ENCODE measurements at regions not wholly inside any gene's neighbourhood (a gene's known extent, or its start where the extent isn't known, plus 50 kb on each side); places are given as distances from the start of the nearest gene placed in this dataset.
"Not testable (repeated sequence)": the region's sequence is repeated elsewhere in the genome, so short reads cannot be mapped to it uniquely, and the experiment has no call there.

DNA sequence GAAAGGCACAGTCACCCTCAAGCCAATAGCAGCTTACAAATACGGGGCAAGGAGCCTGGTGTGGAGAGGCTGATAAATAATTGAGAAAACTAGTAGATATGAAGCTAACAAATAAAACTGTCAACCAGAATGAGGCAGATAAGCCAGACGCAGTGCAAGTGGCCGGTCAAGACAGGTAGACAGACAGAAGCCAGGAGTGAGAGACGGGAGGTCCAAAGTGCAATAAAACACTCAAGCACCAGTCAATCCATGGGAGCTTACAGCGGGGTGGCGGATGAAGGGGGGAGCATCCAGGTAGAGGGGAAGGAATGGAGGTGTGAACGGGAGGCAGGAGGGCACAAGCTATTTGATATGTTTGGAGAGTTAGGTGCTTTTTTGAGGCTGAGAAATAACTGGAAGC is 193.1 kb downstream of the FOXD4L6 start:
- Histone ChIP-seq H3K9me3 (ENCODE audit: control insufficient read depth in 3 of 3, low read length in 3 of 3) (peaks cover 4 to 20% (median 10%) of the 10 kb centered on the region in 3 donors), H3K9ac (ENCODE audit: low read depth in 1 of 3, low read length in 3 of 3) (no peak overlapping the region), H3K4me1 (ENCODE audit: control insufficient read depth in 3 of 3, insufficient read depth in 3 of 3, low read length in 3 of 3) (no peaks in the 10 kb centered on the region), H3K4me3 (ENCODE audit: low read length in 3 of 3) (no peak overlapping the region), H3K27me3 (ENCODE audit: control insufficient read depth in 3 of 3, insufficient read depth in 3 of 3, low read length in 3 of 3) (no peaks in the 10 kb centered on the region), H3K36me3 (ENCODE audit: control insufficient read depth in 3 of 3, insufficient read depth in 3 of 3, low read length in 3 of 3) (peaks cover 0 to 2% (median 0%) of the 10 kb centered on the region in 3 donors), H3K27ac (ENCODE audit: low read depth, low read length) (no peak overlapping the region)

DNA sequence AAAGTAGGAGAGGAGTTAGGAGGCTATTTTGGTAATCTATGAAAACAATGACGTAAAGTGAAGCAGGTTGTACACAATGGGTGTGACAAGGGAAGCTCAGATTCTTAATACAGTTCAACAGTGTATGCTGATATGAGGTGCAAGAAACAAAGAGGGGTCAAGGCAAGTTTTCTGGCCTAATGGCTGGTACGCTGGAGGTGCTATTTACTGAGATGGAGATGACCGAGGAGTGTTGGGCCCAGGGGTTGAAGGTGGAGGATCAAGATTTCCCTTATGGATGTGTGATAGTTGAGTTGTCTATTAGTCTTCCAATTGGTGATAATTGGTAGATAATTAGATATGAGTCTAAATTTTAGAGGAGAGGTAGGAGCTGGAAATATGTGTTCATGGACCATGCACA is 194.0 kb downstream of the FOXD4L6 start:
- H3K4me3 ChIP-seq (ENCODE audit: low read length in 3 of 3) = peak overlapping the region in 1 of 3 donors; percentile 20
- H3K9ac ChIP-seq (ENCODE audit: low read depth in 1 of 3, low read length in 3 of 3) = not testable (repeated sequence)
- H3K9me3 ChIP-seq (ENCODE audit: control insufficient read depth in 3 of 3, low read length in 3 of 3) = peaks cover 4 to 20% (median 10%) of the 10 kb centered on the region in 3 donors

DNA sequence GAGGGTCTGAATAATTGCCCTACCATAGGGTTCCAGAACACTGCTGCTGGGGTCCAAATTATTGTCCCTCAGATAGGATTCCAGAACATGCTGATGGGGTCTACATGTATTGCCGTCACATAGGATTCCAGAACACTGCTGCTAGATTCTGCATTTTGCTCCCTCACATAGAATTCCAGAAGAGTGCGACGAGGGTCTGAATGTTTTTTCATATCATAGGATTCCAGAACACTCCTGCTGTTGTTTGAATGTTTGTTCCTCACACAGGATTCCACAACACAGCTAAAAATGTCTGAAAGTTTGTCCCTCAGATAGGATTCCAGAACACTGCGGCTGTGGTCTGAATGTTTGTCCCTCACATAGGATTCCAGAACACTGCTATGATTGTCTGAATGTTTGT is 198.1 kb downstream of the FOXD4L6 start:
- H3K4me1 ChIP-seq (ENCODE audit: control insufficient read depth in 3 of 3, insufficient read depth in 3 of 3, low read length in 3 of 3); H3K27ac ChIP-seq (ENCODE audit: low read depth, low read length); H3K36me3 ChIP-seq (ENCODE audit: control insufficient read depth in 3 of 3, insufficient read depth in 3 of 3, low read length in 3 of 3); H3K9ac ChIP-seq (ENCODE audit: low read depth in 1 of 3, low read length in 3 of 3); H3K27me3 ChIP-seq (ENCODE audit: control insufficient read depth in 3 of 3, insufficient read depth in 3 of 3, low read length in 3 of 3): not testable (repeated sequence)
- peaks cover 22 to 54% (median 25%) of the 10 kb centered on the region in 3 donors for H3K9me3 ChIP-seq (ENCODE audit: control insufficient read depth in 3 of 3, low read length in 3 of 3)
- H3K4me3 ChIP-seq (ENCODE audit: low read length in 3 of 3) = peak overlapping the region in 1 of 3 donors; percentile 2

More for the DNA sequence above, 194.0 kb downstream of the FOXD4L6 start:
- H3K36me3 ChIP-seq (ENCODE audit: control insufficient read depth in 3 of 3, insufficient read depth in 3 of 3, low read length in 3 of 3); H3K4me1 ChIP-seq (ENCODE audit: control insufficient read depth in 3 of 3, insufficient read depth in 3 of 3, low read length in 3 of 3); H3K27ac ChIP-seq (ENCODE audit: low read depth, low read length); H3K27me3 ChIP-seq (ENCODE audit: control insufficient read depth in 3 of 3, insufficient read depth in 3 of 3, low read length in 3 of 3): not testable (repeated sequence)

DNA sequence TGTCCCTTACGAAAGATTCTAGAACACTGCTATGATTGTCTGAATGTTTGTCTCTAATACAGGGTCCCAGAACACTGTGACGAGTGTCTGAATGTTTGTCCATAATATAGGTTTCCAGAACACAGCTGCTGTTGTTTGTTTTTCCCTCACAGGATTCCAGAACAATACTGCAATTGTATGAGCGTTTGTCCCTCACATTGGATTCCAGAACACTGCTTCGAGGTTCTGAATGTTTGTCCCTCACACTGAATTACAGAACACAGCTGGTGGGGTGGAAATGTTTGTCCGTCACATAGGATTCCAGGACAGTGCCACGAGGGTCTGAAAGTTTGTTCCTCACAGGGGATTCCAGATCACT is 199.0 kb downstream of the FOXD4L6 start:
- H3K9me3 ChIP-seq (ENCODE audit: control insufficient read depth in 3 of 3, low read length in 3 of 3) = peaks cover 22 to 59% (median 27%) of the 10 kb centered on the region in 3 donors
- H3K4me3 ChIP-seq (ENCODE audit: low read length in 3 of 3) = not testable (repeated sequence)

DNA sequence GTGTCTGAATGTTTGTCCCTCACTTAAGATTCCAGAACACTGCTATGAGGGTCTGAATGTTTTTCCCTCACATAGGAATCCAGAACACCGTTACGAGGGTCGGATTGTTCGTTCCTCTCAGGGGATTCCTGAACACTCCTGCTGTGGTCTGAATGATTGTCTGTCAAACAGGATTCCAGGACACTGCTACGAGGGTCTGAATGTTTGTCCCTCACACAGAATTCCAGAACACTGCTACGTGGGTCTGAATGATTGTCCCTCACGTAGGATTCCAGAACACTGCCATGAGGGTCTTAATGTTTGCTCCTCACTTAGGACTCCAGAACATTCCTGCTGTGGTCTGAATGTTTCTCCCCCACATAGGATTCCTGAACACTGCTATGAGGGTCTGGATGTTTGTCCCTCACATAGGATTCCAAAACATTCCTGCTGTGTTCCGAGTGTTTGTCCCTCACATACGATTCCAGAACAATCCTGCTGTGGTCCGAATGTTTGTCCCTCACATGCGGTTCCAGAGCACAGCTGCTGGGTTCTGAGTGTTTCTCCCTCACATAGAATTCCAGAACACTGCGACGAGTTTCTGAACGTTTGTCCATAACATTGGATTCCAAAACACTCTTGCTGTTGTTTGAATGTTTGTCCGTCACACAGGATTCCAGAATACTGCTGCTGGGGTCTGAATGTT is 199.5 kb downstream of the FOXD4L6 start:
- no peak overlapping the region for H3K4me3 ChIP-seq (ENCODE audit: low read length in 3 of 3)
- peaks cover 22 to 61% (median 28%) of the 10 kb centered on the region in 3 donors for H3K9me3 ChIP-seq (ENCODE audit: control insufficient read depth in 3 of 3, low read length in 3 of 3)
- no peaks in the 10 kb centered on the region for H3K36me3 ChIP-seq (ENCODE audit: control insufficient read depth in 3 of 3, insufficient read depth in 3 of 3, low read length in 3 of 3)
- H3K27ac ChIP-seq (ENCODE audit: low read depth, low read length) = no peak overlapping the region
- H3K27me3 ChIP-seq (ENCODE audit: control insufficient read depth in 3 of 3, insufficient read depth in 3 of 3, low read length in 3 of 3) = no peaks in the 10 kb centered on the region
- H3K9ac ChIP-seq (ENCODE audit: low read depth in 1 of 3, low read length in 3 of 3) = no peak overlapping the region
- H3K4me1 ChIP-seq (ENCODE audit: control insufficient read depth in 3 of 3, insufficient read depth in 3 of 3, low read length in 3 of 3) = no peaks in the 10 kb centered on the region

More for the DNA sequence above, 199.0 kb downstream of the FOXD4L6 start:
- H3K9ac ChIP-seq (ENCODE audit: low read depth in 1 of 3, low read length in 3 of 3); H3K27me3 ChIP-seq (ENCODE audit: control insufficient read depth in 3 of 3, insufficient read depth in 3 of 3, low read length in 3 of 3); H3K4me1 ChIP-seq (ENCODE audit: control insufficient read depth in 3 of 3, insufficient read depth in 3 of 3, low read length in 3 of 3); H3K36me3 ChIP-seq (ENCODE audit: control insufficient read depth in 3 of 3, insufficient read depth in 3 of 3, low read length in 3 of 3); H3K27ac ChIP-seq (ENCODE audit: low read depth, low read length): not testable (repeated sequence)

DNA sequence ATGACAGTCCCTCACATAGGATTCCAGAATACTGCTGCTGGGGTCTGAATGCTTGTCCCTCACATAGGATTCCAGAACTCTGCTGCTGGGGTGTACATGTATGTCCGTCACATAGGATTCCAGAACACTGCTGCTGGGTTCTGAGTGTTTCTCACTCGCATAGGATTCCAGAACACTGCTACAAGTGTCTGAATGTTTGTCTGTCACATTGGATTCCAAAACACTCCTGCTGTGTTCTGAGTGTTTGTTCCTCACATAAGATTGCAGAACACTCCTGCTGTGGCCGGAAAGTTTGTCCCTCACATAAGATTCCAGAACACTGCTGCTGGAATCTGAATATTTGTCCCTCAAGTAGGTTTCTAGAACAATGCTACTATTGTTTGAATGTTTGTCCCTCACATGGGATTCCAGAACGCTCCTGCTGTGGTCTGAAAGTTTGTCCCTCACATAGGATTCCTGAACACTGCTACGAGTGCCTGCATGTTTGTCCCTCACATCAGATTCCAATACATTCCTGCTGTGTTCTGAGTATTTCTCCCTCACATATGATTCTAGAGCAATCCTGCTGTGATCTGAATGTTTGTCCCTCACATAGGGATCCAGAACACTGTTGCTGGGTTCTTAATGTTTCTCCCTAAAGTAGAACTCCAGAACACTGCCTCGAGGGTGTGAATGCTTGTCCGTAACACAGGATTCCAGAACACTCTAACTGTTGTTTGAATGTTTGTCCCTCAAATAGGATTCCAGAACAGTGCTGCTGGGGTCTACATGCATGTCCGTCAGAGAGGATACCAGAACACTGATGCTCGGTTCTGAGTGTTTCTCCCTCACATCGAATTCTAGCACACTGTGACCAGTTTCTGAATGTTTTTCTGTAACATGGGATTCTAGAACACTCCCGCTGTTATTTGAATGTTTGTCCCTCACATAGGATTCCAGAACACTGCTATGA is 200.4 kb downstream of the FOXD4L6 start:
- Histone ChIP-seq H3K4me3 (ENCODE audit: low read length in 3 of 3) (peak overlapping the region in 1 of 3 donors; percentile 6), H3K9ac (ENCODE audit: low read depth in 1 of 3, low read length in 3 of 3) (no peak overlapping the region), H3K36me3 (ENCODE audit: control insufficient read depth in 3 of 3, insufficient read depth in 3 of 3, low read length in 3 of 3) (no peaks in the 10 kb centered on the region), H3K4me1 (ENCODE audit: control insufficient read depth in 3 of 3, insufficient read depth in 3 of 3, low read length in 3 of 3) (no peaks in the 10 kb centered on the region), H3K27me3 (ENCODE audit: control insufficient read depth in 3 of 3, insufficient read depth in 3 of 3, low read length in 3 of 3) (no peaks in the 10 kb centered on the region), H3K27ac (ENCODE audit: low read depth, low read length) (no peak overlapping the region), H3K9me3 (ENCODE audit: control insufficient read depth in 3 of 3, low read length in 3 of 3) (peaks cover 22 to 59% (median 26%) of the 10 kb centered on the region in 3 donors)

DNA sequence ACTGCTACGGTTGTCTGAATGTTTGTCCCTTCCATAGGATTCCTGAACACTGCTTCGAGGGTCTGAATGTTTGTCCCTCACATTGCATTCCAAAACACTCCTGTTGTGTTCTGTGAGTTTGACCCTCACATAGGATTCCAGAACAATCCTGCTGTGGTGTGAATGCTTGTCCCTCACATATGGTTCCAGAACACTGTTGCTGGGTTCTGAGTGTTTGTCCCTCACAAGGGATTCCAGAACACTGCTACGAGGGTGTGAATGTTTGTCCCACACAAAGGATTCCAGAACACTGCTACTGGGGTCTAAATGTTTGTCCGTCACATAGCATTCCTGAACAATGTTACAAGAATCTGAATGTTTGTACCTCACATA is 201.2 kb downstream of the FOXD4L6 start:
- Histone ChIP-seq H3K9ac (ENCODE audit: low read depth in 1 of 3, low read length in 3 of 3) (no peak overlapping the region), H3K27ac (ENCODE audit: low read depth, low read length) (no peak overlapping the region), H3K27me3 (ENCODE audit: control insufficient read depth in 3 of 3, insufficient read depth in 3 of 3, low read length in 3 of 3) (no peaks in the 10 kb centered on the region), H3K36me3 (ENCODE audit: control insufficient read depth in 3 of 3, insufficient read depth in 3 of 3, low read length in 3 of 3) (no peaks in the 10 kb centered on the region), H3K4me1 (ENCODE audit: control insufficient read depth in 3 of 3, insufficient read depth in 3 of 3, low read length in 3 of 3) (no peaks in the 10 kb centered on the region), H3K4me3 (ENCODE audit: low read length in 3 of 3) (no peak overlapping the region), H3K9me3 (ENCODE audit: control insufficient read depth in 3 of 3, low read length in 3 of 3) (peaks cover 22 to 63% (median 30%) of the 10 kb centered on the region in 3 donors)

DNA sequence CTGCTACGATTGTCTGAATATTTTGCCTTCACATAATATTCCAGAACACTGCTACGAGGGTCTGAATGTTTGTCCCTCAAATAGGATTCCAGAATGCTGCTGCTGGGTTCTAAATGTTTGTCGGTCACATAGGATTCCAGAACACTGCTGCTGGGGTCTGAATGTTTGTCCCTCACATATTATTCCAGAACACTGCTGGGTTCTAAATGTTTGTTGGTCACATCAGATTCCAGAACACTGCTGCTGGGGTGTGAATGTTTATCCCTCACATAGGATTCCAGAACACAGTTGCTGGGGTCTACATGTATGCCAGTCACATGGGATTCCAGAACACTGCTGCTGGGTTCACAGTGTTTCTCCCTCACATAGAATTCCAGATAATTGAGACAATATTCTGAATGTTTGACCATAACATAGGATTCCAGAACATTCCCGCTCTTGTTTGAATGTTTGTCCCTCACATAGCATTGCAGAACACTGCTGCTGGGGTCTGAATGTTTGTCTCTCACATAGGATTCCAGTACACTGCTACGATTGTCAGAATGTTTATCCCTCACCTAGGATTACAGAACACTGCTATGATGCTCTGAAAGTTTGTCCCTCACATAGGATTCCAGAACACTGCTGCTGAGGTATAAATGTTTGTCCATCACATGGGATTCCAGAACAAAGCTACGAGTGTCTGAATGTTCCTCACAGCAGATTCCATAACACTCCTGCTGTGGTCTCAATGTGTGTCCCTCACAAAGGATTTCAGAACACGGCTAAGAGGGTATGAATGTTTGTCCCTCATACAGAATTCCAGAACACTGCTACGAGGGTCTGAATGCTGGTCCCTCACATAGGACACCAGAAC is 201.8 kb downstream of the FOXD4L6 start:
- Histone ChIP-seq H3K4me3 (ENCODE audit: low read length in 3 of 3) (peak overlapping the region in 1 of 3 donors; percentile 17), H3K9me3 (ENCODE audit: control insufficient read depth in 3 of 3, low read length in 3 of 3) (peaks cover 22 to 63% (median 30%) of the 10 kb centered on the region in 3 donors), H3K27me3 (ENCODE audit: control insufficient read depth in 3 of 3, insufficient read depth in 3 of 3, low read length in 3 of 3) (no peaks in the 10 kb centered on the region), H3K4me1 (ENCODE audit: control insufficient read depth in 3 of 3, insufficient read depth in 3 of 3, low read length in 3 of 3) (no peaks in the 10 kb centered on the region), H3K9ac (ENCODE audit: low read depth in 1 of 3, low read length in 3 of 3) (no peak overlapping the region), H3K36me3 (ENCODE audit: control insufficient read depth in 3 of 3, insufficient read depth in 3 of 3, low read length in 3 of 3) (no peaks in the 10 kb centered on the region), H3K27ac (ENCODE audit: low read depth, low read length) (no peak overlapping the region)

DNA sequence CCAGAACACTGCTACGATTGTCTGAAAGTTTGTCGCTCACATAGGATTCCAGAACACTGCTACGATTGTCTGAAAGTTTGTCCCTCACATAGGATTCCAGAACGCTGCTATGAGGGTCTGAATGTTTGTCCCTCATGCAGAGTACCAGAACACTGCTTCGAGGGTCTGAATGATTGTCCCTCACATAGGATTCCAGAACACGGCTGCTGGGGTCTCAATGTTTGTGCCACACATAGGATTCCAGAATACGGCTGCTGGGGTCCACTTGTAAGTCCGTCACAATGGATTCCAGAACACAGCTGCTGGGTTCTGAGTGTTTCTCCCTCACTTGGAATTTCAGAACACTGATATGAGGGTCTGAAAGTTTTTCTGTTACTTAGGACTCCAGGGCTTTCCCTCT is 203.3 kb downstream of the FOXD4L6 start:
- H3K4me1 ChIP-seq (ENCODE audit: control insufficient read depth in 3 of 3, insufficient read depth in 3 of 3, low read length in 3 of 3) = no peaks in the 10 kb centered on the region
- no peak overlapping the region for H3K4me3 ChIP-seq (ENCODE audit: low read length in 3 of 3)
- H3K27ac ChIP-seq (ENCODE audit: low read depth, low read length) = no peak overlapping the region
- H3K27me3 ChIP-seq (ENCODE audit: control insufficient read depth in 3 of 3, insufficient read depth in 3 of 3, low read length in 3 of 3) = no peaks in the 10 kb centered on the region
- no peak overlapping the region for H3K9ac ChIP-seq (ENCODE audit: low read depth in 1 of 3, low read length in 3 of 3)
- H3K36me3 ChIP-seq (ENCODE audit: control insufficient read depth in 3 of 3, insufficient read depth in 3 of 3, low read length in 3 of 3) = no peaks in the 10 kb centered on the region
- peaks cover 22 to 59% (median 28%) of the 10 kb centered on the region in 3 donors for H3K9me3 ChIP-seq (ENCODE audit: control insufficient read depth in 3 of 3, low read length in 3 of 3)
